HEK293 (cell line): ENCODE measurements at regions not wholly inside any gene's neighbourhood (a gene's known extent, or its start where the extent isn't known, plus 50 kb on each side); places are given as distances from the start of the nearest gene placed in this dataset.

Source experiments
- FEZF1 ChIP-seq: fragments of 450-650 bp; formaldehyde crosslinking; IDR thresholded peaks from 2 replicates; pipeline ENCODE4 v1.5.1; 2016; ENCODE audit warnings: missing biosample characterization, missing genetic modification characterization
- ZNF341 ChIP-seq: fragments of 450-650 bp; formaldehyde crosslinking; IDR thresholded peaks from 2 replicates; pipeline ENCODE4; 2016; ENCODE audit warnings: low read depth, missing biosample characterization, missing genetic modification characterization
- TF ChIP-seq, protein P1 (sequence below): fragments of 450-650 bp; formaldehyde crosslinking; IDR thresholded peaks from 2 replicates; pipeline ENCODE4 v1.5.1; 2016; ENCODE audit warnings: missing biosample characterization, missing genetic modification characterization
- TF ChIP-seq, protein P2 (sequence below): fragments of 450-650 bp; formaldehyde crosslinking; IDR thresholded peaks from 2 replicates; pipeline ENCODE4 v1.5.1; 2016; ENCODE audit warnings: missing biosample characterization, missing genetic modification characterization

DNA sequence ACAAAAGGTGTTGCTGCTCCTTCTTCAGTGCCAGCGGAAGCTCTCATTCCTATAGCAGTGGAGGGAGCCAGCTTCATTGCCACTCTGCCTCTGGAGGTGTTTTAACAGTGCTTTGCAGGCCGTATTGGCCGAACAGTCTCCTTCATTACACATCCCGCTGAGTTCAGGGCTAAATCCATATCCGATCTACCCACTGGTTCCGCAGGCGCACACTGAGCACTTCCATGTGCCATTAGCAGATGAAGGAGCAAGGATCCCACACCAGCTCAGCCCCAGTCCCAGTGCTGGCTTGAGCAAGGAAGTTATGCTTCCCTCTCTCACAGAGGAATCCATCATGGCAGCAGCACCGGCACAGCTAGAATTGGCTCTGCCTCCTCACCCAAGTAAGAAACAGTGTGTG lies 121.2 kb upstream of the IRX2 start:
- TF ChIP-seq, protein P1, sequence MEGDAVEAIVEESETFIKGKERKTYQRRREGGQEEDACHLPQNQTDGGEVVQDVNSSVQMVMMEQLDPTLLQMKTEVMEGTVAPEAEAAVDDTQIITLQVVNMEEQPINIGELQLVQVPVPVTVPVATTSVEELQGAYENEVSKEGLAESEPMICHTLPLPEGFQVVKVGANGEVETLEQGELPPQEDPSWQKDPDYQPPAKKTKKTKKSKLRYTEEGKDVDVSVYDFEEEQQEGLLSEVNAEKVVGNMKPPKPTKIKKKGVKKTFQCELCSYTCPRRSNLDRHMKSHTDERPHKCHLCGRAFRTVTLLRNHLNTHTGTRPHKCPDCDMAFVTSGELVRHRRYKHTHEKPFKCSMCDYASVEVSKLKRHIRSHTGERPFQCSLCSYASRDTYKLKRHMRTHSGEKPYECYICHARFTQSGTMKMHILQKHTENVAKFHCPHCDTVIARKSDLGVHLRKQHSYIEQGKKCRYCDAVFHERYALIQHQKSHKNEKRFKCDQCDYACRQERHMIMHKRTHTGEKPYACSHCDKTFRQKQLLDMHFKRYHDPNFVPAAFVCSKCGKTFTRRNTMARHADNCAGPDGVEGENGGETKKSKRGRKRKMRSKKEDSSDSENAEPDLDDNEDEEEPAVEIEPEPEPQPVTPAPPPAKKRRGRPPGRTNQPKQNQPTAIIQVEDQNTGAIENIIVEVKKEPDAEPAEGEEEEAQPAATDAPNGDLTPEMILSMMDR (tag by site-specific recombination): no peak
- TF ChIP-seq FEZF1: no peak
- TF ChIP-seq ZNF341 (tag by site-specific recombination): no peak
- TF ChIP-seq, protein P2, sequence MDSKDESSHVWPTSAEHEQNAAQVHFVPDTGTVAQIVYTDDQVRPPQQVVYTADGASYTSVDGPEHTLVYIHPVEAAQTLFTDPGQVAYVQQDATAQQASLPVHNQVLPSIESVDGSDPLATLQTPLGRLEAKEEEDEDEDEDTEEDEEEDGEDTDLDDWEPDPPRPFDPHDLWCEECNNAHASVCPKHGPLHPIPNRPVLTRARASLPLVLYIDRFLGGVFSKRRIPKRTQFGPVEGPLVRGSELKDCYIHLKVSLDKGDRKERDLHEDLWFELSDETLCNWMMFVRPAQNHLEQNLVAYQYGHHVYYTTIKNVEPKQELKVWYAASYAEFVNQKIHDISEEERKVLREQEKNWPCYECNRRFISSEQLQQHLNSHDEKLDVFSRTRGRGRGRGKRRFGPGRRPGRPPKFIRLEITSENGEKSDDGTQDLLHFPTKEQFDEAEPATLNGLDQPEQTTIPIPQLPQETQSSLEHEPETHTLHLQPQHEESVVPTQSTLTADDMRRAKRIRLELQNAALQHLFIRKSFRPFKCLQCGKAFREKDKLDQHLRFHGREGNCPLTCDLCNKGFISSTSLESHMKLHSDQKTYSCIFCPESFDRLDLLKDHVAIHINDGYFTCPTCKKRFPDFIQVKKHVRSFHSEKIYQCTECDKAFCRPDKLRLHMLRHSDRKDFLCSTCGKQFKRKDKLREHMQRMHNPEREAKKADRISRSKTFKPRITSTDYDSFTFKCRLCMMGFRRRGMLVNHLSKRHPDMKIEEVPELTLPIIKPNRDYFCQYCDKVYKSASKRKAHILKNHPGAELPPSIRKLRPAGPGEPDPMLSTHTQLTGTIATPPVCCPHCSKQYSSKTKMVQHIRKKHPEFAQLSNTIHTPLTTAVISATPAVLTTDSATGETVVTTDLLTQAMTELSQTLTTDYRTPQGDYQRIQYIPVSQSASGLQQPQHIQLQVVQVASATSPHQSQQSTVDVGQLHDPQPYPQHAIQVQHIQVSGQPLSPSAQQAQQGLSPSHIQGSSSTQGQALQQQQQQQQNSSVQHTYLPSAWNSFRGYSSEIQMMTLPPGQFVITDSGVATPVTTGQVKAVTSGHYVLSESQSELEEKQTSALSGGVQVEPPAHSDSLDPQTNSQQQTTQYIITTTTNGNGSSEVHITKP (tag by site-specific recombination): no peak
